ENCODE measurements at regions not wholly inside any gene's neighbourhood (a gene's known extent, or its start where the extent isn't known, plus 50 kb on each side); places are given as distances from the start of the nearest gene placed in this dataset.

GRCh38 chr5:2266641-2267240 is 384.0 kb upstream of the IRX4 start:
- DNase-seq = no peak
- ATAC-seq = no peak
- intact Hi-C loops (cut with micrococcal nuclease) = no loop called here

- intact Hi-C loops (cut with micrococcal nuclease) = no loop called here
- no peak for ATAC-seq
- DNase-seq = no peak
Observed at GRCh38 chr5:2265341-2265740, 382.6 kb upstream of the IRX4 start.

GRCh38 chr5:2263763-2264162 is 381.0 kb upstream of the IRX4 start:
- no peak for ATAC-seq
- intact Hi-C loops (cut with micrococcal nuclease) = no loop called here
- DNase-seq = no peak

DNA sequence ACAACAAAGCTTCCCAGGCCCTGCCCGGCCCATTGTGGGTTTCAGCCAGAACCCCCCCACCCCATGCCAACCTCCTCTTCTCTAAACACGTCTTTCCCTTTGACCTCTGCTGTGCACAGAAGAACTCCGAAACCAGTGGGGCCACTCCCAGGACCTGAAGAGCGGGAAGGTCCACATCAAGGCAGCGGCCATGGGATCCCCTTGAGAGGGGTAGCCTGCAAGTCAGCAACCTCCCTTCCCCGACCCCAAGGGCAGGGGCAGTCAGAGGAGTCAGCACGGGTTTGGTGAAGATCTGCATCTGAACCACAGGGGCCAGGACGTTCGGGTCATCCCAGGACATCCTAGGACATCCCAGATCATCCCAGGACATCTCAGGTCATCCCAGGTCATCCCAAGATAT is 379.9 kb upstream of the IRX4 start:
- ATAC-seq (no peak), DNase-seq (no peak)
- intact Hi-C loops (cut with micrococcal nuclease) = no loop called here

DNA sequence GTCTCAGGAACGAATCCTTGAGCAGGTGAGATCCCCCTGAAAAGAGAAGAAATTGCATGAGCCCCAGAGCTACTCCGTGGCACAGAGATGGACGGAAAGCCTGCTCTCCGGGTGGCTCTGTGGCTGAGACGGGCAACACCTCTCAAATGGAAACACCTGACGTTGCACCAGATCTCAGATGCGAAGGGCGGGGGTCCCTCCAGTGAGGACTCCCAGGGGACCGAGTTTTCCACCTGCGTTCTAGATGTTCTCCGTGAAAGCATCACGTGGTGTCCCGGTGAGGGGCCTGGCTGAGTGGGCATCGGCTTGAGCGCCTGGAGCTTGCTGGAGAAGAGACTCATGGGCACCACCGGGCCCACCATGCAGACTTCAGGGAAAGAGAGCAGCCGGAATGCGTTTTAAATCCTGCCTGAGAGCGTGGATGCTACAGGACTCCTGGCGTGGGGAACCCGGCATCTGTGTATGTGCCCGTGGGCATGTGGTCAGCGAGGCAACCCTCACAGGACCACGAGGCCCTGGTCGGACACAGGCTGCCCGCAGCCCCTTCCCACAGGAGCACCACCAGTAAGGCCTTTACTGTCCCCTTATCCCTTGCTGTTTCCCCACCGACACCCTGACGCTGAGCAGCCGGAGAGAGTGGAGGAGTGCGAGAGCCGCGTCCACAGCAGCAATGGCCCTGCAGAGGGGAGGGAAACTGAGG is 378.4 kb upstream of the IRX4 start:
- intact Hi-C loops (cut with micrococcal nuclease) = no loop called here
- ATAC-seq (no peak), DNase-seq (no peak)

GRCh38 chr5:2260211-2261003 is 377.7 kb upstream of the IRX4 start:
- ATAC-seq = no peak
- intact Hi-C loops (cut with micrococcal nuclease) = no loop called here
- DNase-seq = no peak

- no peak for DNase-seq
Observed at GRCh38 chr5:2259494-2260107, 376.9 kb upstream of the IRX4 start.

DNA sequence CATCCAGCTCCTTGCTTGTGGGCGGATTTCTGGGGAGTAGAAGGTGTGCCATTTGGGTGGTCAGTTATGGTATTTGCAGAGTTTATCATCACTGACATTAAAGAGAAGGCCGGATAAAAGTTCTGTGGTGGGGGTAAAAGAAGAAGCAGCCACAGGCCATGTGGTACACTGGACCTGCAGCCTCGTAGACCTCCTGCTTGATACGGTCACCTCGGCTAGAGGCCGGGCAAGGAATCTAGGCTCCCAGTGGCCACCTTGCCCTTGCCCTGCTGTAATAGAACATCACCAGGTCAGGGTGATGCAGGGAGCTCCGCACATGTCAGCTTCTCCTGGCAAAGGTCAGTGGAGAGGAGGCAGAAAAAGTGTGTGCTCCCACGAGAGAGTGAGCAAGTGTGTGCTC is 376.1 kb upstream of the IRX4 start:
- intact Hi-C loops (cut with micrococcal nuclease) = no loop called here
- no peak for ATAC-seq
- no peak for DNase-seq

More at GRCh38 chr5:2259494-2260107, 376.9 kb upstream of the IRX4 start:
- no peak for ATAC-seq
- intact Hi-C loops (cut with micrococcal nuclease) = no loop called here

DNA sequence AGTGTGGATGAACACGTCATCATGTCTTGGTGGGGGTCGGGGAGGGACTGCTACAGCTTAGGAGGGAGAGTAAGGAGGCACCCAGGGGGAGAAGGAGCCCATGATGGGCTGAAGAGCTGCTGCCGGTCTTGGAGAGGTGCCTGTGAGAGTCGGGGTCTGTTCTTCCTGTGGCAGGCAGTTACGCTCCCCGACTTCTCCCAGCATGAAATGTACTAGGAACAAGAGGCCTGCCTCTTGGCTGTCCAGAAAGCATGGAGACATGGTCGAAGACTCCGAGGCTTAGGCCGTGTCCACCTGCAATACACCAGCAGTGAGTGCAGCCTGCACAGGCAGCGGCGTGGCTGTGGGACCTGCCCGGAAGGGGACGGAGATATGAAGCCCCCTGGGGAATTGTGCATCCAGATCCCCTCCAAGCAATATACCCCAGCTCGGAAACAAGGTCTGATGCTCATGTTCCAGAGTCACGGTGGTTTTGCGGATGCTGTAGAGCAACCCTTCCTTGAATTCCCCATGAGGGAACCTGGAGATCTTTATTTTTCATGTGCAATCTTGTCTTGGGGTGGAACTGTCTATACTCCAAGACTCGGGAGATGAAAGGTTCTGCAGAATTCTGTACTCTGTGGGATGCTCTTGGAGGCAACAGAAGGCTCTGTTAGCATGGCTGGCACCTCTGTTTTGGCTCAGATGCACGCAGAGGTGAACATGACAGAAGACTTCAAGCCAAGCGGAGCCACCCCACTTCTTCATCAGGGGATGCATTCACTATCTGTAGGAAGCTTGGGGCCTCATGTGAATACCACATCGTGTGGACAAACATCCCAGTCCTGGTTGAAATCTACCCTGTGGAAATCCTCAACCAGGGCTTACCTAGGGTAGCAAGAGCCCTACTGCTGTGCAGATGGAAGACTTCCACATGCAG is 374.9 kb upstream of the IRX4 start:
- DNase-seq (no peak), ATAC-seq (no peak)
- intact Hi-C loops (cut with micrococcal nuclease) = no loop called here

- intact Hi-C loops (cut with micrococcal nuclease) = no loop called here
- ATAC-seq (no peak), DNase-seq (no peak)
Observed at GRCh38 chr5:2256691-2257280, 374.1 kb upstream of the IRX4 start.

DNA sequence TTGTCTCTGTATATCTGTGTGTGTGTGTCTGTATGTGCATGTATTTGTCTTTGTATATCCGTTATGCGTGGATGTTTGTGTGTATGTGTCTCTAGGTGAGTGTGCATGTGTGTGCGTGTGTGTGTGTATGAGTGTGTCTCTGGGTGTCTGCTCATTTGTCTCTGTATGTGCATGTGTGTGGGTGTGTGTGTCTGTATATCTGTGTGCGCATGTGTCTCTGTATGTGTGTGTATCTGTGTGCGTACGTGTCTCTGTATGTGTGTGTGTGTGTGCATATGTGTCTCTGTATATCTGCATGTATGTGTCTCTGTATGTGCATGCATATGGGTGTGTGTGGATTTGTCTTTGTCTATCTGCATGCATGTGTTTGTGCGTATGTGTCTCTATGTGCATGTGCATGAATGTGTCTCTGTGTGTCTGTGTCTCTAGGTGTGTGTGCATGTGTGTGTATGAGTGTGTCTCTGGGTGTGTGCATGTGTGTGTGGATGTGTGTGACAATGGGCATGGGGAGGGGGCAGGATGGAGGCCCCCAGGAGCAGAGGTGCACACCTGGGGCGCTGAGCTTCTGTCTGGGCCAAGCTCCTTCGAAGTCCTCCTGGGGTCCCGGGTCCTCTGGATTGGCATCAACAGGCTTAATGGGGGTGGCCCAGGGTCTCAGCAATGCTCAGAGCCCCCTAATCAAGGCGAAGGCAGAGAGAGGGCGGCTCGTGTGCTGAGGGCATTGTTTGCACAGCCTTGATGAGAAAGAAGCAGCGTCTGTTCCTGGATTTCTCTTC is 373.4 kb upstream of the IRX4 start:
- no peak for ATAC-seq
- intact Hi-C loops (cut with micrococcal nuclease) = no loop called here
- no peak for DNase-seq

GRCh38 chr5:2254880-2255750 is 372.4 kb upstream of the IRX4 start:
- ATAC-seq (no peak), DNase-seq (no peak)
- intact Hi-C loops (cut with micrococcal nuclease) = no loop called here

GRCh38 chr5:2254406-2254805 is 371.7 kb upstream of the IRX4 start:
- intact Hi-C loops (cut with micrococcal nuclease) = no loop called here
- DNase-seq = no peak
- no peak for ATAC-seq

- ATAC-seq (no peak), DNase-seq (no peak)
- intact Hi-C loops (cut with micrococcal nuclease) = no loop called here
Observed at GRCh38 chr5:2253040-2253975, 370.6 kb upstream of the IRX4 start.

GRCh38 chr5:2251751-2252150 is 369.0 kb upstream of the IRX4 start:
- DNase-seq (no peak), ATAC-seq (no peak)
- intact Hi-C loops (cut with micrococcal nuclease) = no loop called here

DNA sequence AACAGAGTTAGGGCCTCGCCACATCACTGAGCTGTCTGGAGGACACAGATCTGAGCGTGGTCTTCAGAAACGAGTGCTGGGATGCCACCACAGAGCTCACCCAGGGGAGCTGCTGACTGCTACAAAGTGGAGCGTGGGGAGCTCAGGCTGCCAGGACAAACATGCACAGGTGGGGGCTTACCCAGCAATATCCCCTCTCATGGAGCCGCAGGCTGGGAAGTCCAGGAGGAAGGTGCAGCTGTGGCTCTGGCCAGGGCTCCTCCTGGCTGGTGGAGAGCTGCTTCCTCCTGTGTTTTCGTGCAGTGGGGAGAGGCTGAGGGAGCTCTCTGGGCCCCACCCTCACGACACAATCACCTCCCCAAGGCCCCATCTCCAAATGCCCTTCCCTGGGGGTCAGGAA is 368.6 kb upstream of the IRX4 start:
- intact Hi-C loops (cut with micrococcal nuclease) = no loop called here
- DNase-seq = no peak
- no peak for ATAC-seq
